Stimulated activated CD8-positive, alpha-beta memory T cell treated with anti-CD3 and anti-CD28 coated beads, Interleukin-12 subunit alpha, Interleukin-12 subunit beta, amount 100 ng/mL, for 1 hour (primary cell): ENCODE measurements at regions not wholly inside any gene's neighbourhood (a gene's known extent, or its start where the extent isn't known, plus 50 kb on each side); places are given as distances from the start of the nearest gene placed in this dataset.

ENCODE experiments used
- DNase-seq: peaks from one replicate; pipeline ENCODE4 v3.0.0-alpha.2; 2020; ENCODE audit warnings: low read depth

GRCh38 chr1:36607263-36607651 lies 124.5 kb upstream of the CSF3R start:
- DNase-seq = no peak

DNA sequence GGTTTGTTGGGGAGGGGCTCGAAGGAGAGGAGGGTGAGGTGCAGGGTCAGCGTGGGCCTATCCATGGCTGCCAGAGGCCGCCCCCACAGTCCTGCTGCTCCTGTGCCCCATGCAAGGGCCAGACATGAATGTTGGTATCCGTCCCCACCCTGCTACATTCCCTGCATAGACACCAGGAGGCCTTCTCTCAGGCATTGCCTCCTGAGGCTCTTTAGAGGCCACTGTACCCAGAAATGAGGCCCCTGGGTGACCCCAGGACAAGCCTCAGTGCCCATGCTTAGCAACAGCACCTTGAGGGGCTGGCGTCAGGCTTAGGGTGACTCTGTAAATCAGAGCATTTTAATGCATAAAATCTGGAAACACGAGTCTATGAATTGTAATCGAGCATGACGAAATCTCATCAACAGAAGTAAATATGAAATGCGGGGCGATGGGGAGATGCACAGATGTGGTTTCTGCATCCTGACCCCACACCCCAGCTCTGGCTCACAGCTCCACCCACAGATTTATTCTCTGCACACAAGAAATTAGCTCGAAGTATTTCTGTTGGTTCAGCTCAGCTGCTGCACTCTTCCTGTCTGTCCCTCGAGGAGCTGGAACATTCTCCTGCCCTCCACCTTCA lies 124.0 kb upstream of the CSF3R start:
- no peak for DNase-seq

GRCh38 chr1:36605942-36606640 lies 123.4 kb upstream of the CSF3R start:
- DNase-seq = no peak

DNA sequence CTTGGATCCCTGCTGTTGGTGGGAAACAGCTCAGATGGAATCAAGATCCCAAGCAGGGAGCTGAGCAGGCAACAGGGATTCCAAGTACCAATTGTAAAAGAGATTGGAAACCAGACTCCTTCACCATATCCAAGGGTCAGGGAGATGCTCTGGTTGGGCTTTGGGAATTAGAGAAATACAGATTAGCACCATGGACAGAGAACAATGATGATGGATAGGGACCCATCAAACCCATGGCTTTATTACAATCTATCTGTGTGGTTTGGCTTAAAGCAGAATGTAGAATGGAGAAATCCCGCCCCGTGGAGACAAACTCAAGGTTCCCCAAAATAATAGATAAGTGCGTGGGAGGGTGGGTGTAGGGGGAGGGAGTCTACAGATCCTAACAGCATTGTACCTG lies 120.7 kb upstream of the CSF3R start:
- no peak for DNase-seq

GRCh38 chr1:36602184-36602583 lies 119.5 kb upstream of the CSF3R start:
- DNase-seq = no peak

DNA sequence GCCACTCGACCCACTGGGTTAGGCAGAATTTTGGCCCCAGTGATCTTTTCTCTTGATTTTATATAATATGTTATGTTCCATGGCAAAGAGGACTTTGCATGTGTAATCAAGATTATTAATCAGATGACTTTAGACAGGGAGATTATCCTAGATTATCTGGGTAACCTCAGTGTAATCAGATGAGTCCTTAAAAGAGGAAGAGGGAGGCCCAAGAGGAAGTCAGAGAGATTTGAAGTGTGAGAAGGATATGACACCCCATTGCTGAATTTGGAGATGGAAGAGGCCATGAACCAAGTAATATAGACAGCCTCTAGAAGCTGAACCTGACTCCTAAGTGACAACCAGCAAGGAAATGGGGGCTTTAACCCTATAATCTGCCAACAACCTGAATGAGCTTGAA lies 117.1 kb upstream of the CSF3R start:
- no peak for DNase-seq

DNA sequence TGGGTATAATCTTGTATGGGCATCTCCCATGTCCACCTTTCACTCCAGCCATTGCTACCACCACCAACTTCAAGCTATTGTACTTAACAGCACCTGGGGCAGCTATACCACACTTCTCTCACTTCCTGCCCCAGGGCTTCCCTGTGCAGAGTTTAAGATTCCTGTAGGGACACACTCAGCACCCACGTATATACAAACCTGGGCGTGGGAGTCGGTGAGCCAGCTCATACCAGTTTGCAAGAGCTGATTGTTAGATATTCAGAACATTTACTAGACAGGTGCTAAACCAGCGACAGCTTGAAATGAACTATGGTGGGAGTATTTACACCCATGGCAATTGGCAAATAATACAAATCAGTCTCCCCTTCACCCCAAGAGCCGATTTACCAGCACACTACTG lies 114.8 kb upstream of the CSF3R start:
- no peak for DNase-seq

DNA sequence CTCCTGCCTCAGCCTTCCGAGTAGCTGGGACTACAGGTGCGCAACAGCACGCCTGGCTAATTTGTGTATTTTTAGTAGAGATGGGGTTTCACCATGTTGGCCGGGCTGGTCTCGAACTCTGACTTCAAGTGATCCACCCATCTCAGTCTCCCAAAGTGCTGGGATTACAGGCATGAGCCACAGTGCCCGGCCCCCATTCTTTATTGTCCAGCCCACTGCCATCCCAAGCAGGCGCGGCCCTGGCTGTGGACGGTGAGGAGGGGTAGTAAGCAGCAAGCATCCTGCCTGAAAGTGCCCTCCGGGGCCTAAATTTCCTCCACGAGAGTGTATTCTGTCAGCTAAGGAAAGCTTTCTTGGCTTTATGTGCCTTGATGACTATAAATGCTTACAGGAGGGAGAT lies 113.2 kb upstream of the CSF3R start:
- no peak for DNase-seq

DNA sequence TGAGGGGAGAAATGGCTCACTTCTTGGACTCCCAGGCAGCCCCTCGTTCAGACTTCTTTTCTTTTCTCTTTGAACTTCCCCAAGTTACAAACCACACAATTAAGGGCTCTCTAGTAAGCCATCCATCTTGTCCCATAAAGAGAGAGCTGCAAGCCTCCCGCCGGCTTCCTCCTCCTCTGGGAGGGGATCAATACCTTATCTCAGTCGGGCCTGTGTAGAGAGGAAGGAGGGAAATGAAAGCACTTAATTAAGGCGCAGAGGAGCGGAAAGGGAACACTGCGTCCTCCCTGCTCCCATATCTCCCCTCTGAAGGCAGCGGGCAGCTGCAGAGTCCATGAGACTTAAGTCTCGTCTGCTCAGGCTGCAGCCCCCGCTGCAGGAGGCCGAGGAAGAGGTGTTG lies 112.6 kb upstream of the CSF3R start:
- DNase-seq = no peak

GRCh38 chr1:36594023-36594422 lies 111.3 kb upstream of the CSF3R start:
- DNase-seq = no peak

DNA sequence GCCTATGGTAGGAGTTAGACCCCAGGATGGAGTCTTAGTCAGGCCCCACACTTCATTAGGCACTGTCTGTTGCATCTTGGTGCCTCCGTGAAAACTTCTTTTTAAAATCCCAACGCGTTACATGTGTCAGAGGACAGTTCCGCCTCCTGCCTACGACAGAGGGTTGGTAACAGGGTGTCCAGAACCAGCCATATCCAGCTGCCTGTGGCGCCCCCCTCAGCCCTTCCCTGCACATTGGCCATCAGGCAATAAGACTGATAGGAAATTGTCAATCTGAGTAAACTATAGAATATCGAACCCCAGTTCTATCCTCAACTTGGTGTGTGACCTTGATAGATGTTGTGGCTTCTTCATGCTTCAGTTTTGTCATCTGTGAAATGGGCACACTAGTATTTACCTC lies 108.6 kb upstream of the CSF3R start:
- DNase-seq = no peak

DNA sequence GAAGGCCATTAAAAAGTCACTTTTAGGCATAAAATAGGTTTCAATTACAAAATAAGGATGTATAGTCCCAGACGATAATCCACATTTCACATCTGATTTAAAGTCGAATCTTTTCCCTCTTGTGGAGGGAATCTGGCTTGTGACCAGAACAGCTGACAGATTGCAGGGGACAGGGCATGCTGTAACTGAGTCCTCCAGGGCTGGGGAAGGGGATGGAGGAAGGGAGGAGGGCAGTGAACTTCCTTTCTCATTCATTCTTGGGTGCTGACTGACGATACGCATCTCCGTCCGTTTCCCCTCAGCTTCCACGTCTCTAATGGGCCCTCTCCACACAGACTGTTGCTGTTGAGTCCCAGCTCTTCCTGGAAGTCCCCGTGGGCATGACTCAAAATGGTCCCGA lies 108.1 kb upstream of the CSF3R start:
- DNase-seq = no peak

DNA sequence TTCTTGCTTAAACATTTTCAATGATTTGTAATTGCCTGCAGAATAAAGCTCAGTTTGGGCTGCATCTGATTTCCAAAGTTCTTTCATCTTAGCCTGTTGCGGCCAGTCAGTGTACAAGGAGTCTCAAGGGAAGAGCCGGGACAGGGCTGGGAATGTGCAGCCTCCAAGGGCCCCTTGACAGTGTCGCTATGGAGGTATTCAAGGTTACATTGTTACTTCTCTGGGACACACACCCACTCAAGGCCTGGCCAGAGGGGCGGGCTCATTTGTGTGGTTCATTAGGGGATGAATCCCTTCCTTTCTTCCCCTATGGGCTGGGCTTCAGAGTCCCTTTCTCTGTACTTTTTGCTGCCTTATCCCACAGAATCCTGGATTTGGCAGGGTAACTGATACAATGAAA lies 107.6 kb upstream of the CSF3R start:
- DNase-seq = no peak

GRCh38 chr1:36588972-36589371 lies 106.3 kb upstream of the CSF3R start:
- DNase-seq = no peak

DNA sequence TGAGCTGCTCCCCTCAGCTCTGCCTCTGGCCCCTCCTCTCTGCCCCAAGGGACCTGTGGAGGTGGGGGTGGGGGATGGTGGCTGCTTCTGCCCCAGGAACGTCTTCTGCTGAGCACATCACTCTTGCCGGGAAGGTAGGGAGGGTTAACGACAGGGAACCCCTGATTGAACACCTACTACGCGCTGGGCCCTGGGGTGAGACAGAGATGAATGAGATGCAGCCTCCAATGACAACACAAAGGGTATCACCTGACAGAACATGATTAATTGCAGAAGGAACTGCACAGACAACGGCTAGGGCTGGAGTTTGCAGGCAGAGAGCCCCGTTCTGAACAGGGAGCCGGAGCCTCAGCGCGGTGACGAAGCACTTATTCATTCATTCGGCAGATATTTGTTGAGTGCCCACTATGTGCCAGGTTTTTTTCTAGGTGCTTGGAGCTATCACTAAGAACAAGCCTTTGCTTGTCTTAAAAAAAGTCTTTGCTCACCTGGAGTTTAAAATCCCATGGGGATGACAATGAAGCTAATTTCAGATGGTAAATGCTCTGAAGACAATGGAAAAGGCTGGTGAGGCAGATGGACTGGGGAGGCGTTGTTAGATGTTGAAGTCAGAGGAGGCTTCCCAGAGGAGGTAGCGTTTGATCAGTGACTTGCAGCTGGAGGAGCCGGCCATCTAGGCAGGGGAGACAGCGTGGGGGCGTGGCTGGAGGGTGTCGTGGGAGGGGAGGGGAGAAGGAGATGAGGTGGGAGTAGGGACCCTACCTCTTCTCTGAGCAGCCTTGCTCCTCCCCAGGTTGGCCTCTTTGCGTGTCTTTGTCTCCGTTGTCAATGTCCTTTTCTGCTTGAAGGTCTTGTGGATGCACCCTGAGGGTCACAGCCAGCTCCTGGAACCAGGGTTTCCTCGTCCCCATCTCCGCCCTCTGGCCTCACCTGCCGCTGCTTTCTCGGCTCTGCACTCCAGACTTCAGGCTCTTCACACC lies 103.1 kb upstream of the CSF3R start:
- no peak for DNase-seq

- DNase-seq = no peak
These were observed 102.3 kb upstream of the CSF3R start for GRCh38 chr1:36584874-36585453.

DNA sequence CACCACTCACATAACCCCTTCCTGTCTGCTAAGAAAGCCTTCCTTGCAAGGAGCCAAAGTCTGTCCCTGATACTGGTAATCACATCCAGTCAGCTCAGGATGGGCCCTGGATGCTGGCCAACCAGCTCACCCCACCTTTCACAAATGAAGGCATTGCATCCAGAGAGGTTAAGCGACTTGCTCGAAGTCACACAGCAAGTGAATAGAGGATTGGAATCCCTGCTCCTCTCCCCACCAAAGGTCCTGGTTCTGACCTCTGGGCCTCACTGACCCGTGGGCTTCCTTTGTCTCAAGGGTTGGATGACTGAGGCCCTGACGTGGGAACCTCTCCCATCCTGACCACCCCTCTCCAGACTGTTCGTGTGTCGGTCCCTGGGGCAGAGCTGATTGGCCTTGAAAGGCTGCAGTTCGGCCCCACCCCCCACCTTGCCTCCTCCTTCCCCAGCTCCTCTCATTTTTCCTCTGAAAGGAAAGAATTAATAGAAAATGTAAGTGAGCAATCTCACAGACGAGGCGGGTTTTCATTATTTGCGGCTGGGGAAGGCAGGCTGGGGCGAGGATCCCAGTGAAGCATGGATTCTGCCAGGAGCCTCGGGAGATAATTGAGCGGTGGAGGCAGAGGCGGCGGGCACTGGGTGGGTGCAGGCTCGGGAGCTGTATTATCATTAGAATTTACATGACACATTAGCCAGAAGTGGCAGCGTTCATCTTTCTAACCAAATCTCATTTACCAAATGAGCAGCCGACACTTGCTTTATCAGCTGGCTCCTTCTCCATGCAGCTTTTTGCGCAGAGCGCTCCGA lies 101.5 kb upstream of the CSF3R start:
- no peak for DNase-seq

DNA sequence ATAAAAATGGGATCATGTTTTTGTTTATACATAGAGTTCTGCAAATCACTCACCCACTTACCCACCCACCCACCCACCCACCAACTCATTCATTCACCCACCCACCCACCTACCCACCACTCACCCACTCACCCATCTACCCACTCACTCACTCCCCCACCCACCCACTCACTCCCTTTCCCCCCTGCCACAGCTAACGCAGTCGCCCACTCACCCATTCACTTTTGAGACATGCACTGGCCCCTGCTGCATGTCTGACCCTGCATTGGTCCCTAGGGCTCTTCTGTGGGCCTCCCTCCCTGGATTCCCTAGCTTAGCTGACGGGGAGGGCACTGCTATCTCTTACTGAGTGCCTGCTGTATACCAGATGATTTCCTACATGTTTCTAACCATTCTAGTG lies 100.4 kb upstream of the CSF3R start:
- DNase-seq = no peak

GRCh38 chr1:36582066-36582755 lies 99.5 kb upstream of the CSF3R start:
- no peak for DNase-seq

DNA sequence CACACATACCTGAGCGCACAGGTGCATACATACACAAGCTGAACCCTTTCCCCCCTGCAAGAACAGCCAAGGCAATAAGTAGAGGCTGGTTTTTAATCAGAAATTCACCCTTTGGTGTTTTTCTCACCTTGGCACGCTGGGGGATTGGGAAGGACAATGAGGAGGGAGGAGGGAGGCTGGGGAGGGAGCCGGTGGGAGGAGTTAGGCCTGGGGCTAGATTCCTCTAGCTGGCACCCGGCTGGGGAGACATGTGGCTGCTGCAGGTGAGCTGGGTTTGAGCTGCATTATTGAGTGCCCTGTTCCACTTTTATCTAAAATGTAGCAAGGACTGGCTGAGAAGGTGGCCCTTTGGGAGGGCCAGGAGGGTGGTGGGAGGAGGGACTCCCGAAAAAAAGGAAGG lies 97.8 kb upstream of the CSF3R start:
- no peak for DNase-seq

GRCh38 chr1:36579039-36579438 lies 96.3 kb upstream of the CSF3R start:
- no peak for DNase-seq
